NCI-H1694 (cell line): ENCODE measurements at regions not wholly inside any gene's neighbourhood (a gene's known extent, or its start where the extent isn't known, plus 50 kb on each side); places are given as distances from the start of the nearest gene placed in this dataset.
"Not testable (repeated sequence)": the region's sequence is repeated elsewhere in the genome, so short reads cannot be mapped to it uniquely, and the experiment has no call there.

Experiments
- DNase-seq: peaks from one replicate; lab custom pipeline; 2025; lab: John Stamatoyannopoulos, UW

DNA sequence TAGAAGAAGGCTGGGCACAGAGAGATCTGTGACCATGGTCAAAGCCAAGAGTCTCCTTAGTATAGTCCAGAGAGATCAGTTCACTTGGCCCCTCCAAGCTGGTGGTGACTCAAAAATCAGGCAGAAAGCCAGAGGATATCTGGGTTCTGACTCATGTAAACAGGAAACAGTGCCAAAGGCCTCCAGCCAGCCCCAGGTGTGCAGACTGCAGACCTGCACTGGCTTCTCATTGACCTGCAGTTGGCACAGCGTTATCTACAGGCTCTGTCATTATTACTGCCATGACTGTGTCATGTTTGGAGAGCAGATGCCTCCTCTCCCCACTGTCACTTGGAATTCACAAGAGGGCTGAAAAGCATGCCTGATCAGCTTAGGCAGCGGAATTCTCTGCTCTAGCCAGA is 295.7 kb upstream of the PRKD1 start:
- peak; percentile 23 for DNase-seq

DNA sequence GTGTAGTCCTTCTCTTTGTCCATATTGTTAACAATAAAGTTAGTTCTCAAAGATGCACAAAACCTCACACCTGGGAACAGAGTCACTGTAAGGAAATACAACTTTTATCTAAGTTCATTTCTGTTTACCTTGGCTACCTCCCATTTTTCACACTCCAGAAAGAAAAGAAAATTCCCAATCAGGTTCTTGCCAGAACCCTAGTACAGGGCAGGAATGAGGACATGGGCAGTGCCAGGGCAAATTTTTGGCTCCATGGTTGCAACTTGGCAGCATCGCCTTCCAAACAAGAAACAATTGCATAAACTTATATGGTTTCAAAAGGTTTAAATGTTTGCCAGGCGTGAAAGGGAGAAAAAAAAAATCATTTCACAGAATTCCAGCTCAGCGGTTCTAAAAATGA is 296.3 kb upstream of the PRKD1 start:
- DNase-seq, result no peak

DNA sequence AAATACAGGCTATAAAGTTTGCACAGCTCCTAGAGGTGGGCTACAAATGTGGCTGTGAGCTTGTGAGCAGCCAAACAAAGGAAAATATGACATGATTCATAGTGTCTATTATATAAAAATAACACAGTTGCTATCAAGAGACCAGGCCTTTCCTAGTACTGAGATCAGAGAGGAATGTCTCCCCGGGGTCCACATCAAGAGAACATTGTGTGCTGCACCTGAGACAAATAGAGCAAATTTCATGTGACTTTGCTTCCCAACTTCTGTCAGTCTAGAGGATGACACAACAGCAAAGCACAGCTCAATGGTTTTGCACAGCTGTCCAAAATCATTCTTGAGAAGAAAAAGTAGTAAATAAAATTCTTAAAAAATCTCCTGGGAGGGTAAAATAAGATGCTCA is 297.5 kb upstream of the PRKD1 start:
- no peak for DNase-seq

DNA sequence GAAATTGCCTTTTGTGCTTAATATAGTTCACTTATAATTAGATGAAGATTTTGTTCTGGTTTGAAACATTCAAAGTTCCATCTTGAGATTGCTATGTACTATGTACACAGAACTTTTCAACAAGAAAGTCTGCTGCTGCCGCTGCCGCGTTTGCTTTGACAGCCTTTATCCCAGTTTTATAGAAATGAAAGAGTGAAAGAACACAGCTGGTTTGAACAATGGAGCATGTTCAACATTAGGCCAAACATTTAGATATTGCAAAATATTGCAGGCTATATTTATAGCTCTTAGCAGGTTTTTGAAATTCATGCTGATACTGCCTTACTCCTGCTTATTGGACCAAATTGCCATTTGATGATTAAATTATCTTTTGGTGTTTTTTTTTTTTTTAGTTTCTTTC is 299.8 kb upstream of the PRKD1 start:
- DNase-seq, result no peak

DNA sequence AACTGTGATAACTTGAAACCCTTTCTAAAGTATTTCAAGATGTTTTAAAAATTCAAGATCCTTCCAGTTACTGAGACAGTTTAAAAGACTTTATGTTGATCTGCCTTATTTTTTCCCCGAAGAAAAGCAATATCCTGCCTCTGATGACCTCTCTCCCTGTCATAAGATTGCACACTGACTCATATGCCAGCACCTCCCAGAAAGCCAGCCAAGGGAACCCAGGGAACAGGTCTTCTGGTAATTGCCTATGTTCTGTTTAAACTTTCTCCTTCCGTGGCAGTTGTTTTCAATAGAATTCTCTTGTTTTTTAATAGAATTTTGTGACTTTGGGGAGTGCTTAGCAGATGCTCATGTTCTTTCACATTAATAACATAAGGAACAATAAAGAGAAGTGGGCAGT is 300.2 kb upstream of the PRKD1 start:
- DNase-seq, result no peak

DNA sequence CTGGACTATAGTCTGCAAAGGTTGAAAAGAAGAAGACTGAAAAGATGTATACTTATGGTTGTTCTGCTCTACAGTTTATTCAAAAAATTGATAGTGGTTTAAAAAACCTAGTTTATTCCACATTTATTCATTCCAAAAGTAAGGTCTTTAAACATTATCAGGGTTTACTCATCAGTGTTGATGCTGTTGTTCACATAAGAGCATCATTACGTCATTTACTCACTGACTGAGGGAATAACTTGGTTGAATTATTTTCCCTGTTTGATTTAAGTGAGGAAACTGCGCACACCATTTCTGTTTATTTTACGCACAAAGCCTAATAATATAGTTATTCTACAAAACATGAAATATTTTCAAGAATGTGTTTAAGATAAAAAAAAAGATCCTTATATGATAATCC is 303.1 kb upstream of the PRKD1 start:
- no peak for DNase-seq

DNA sequence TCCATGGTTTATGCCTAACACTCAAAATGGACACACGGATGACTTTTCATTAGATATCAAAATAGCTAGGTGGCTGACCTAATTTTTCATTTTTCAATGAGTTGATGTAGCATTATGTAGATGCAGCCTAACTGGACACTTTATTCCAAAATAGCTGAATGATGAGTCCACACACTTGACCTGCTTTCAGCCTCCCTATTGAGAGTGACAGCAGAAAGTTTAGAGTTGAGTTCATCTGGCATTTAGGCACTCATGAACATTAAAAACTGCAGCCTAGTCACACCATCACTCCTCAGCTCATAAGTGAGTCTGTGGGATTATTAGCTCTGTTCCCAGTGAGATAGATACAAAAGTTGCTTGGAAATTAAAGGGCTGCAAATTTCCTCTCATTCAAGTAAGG is 307.3 kb upstream of the PRKD1 start:
- DNase-seq, result no peak

DNA sequence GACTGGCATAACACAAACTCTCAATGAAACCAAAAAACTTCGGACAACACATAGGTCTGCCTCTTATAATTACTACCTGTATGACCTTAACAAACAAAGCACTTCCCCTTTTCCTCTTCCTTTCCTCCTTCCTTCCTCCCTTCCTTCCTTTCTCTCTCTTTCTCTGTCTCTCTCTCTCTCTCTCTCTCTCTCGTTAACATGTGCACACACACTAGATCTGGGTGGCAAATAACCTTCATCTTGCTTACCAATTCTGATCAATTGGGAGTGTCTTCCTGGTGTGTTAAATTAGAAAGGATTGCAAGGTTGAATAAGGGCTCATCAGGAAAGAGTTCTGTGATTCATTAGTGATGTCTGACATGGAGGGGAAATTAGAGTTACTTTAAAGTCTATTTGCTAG is 307.8 kb upstream of the PRKD1 start:
- DNase-seq, result no peak

DNA sequence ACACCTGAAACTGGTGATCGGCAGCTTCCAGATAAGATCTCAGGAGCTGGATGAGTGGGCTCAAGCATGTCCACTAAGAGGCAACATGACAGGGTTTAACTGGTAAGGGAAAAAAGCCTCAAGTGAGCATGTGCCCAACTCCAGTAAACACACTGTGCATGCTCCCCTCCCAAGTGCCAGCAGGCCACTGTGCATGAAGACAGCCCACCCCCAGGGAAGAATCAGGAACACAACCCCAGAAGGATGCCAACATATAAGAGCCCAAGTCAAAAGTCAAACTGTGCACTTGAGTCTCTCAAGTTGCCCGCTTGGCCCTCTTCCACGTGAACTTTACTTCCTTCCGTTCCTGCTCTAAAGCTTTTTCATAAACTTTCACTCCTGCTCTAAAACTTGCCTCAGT is 311.3 kb upstream of the PRKD1 start:
- no peak for DNase-seq

DNA sequence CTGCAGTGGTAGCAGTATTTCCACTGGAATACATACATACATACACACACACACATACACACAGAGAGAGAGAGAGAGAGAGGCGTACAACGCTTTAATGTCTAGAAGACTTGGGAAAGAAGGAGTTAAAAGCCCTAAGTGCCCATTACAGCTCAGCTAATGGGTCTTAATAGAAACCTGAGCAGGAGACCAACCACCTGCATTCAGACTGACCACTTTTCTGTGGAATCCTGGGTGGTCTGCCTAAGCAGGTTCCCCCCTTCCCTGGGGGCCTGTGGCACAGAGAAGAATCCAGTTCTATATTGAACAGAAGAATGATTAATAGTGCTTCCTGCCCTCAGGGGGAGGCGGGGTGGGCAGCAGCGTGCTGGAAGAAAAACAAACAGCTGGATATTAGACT is 312.4 kb upstream of the PRKD1 start:
- no peak for DNase-seq

DNA sequence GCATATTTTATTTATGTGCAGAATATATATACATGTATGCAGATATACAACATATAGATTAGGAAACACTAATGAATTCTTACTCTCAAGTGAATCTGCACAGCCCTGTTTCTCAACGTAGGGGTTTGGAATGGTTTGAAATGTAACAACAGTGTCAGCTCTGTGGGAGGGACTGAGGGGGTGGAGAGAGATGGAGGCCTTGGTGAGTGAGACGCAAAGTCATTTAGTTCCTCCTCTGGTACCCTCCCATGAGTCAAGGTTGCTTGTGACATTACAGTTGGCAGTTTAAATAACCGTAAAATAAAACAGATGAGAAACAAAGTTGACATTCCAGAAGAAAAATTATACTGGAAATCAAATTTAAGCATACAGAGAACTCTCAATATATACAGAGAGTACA is 313.0 kb upstream of the PRKD1 start:
- no peak for DNase-seq

DNA sequence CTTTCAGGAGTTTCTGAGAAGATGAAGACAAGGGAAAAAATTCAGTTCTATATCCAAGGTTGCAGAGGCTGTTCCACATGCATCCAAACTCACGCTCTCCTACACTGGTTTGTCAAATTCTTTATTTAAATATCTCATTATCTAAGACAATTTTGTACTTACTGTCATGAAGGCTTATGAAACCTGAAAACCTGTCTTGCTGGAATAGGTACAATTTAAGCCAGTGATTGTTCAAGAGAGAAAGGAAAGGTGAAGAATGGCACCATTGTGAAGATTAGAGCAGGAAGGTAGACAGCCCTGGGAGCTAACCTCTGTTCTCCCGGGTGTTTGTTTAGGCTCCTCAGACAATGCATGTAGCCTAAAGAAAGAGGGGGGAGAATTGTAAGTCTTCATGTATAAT is 315.1 kb upstream of the PRKD1 start:
- no peak for DNase-seq

DNA sequence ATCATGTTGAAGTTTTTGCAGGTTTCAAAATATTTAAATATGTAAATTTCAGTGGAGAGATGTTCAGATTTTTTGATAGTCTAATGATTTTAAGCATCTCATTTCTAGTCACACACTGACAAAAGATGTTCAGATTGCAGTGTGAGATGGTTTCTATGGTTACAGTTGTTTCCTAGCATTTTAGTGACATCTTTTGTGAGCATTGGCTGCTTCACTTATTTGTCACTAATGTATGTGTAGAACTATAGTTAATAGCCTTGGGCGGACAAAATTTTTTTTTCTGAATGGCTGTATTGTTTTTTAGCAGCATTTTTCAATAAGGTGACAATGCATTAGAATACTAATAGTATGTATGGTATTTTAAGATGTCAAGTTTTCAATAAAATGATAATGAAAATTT is 315.6 kb upstream of the PRKD1 start:
- DNase-seq, result no peak

DNA sequence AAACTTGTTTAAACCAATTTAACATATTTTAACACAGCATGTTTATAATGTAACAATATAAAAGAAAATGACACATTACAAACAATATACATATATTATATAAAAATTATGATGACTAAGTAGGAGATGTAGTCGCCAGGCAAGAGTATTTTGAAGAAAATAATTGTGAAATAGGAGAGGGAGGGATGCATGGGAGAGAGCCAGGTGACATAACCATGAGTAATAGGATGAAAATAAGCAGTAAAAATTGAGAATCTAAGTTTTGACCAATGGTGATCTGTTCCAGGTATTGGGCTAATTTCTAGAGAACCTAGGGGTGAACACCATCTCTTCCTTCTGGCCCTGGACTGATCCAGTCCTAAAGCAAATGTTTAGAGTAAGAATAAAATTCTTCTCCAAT is 315.2 kb upstream of the G2E3 start:
- DNase-seq, result no peak

DNA sequence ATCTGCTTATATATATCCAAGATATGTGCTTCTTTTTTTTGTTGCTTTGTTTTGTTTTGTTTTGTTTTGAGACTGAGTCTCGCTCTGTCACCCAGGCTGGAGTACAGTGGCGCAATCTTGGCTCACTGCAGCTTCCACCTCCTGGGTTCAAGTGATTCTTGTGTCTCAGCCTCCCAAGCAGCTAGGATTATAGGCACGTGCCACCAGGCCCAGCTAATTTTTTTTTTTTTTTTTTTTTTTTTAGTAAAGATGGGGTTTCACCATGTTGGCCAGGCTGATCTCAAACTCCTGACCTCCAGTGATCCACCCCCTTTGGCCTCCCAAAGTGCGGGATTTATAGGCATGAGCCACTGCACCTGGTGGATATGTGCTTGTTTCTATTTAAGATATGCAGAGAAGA is 314.6 kb upstream of the G2E3 start:
- DNase-seq, result not testable (repeated sequence)

DNA sequence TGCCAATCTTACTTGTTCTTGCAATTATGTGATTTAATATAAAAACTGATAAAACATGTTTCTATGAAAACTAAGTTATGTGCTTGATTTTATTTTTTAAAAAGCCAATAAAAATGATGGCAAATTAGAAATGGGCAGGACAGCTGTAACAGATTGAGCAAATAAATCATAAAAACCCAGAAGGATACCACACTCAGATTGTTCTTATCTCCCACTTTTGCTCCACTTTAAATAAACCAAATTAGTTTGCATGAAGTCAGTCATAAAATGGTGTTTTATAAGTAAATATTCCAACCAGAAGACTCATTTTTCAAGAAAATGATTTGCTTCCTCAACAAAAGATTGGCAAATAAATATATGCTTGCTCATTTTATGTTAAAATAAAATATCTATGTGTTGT is 307.9 kb upstream of the G2E3 start:
- no peak for DNase-seq

DNA sequence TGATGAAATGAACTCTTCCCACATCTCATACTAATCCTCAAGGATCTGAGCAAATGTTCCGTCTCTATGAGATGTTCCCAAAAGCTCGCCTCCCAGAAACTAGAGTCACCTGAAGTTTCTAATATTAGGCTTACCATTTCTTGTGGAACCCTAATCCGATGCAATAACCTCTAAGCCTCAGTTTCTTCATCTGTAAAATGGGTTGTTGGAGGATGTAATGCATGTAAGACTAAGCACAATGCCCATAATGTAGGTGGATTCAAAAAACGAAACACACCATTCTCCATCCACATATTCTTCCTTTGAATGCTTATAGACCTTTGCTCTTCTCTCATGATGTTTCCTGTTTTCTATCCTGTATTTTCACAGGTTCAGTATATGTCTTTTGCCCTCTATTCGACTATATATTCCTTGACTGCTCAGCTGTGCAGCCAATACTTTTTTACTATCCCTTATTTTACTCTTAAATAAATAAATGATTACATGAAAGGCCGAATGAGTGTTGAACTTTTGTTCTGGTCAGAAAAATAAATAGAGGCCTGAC is 307.3 kb upstream of the G2E3 start:
- DNase-seq, result no peak

DNA sequence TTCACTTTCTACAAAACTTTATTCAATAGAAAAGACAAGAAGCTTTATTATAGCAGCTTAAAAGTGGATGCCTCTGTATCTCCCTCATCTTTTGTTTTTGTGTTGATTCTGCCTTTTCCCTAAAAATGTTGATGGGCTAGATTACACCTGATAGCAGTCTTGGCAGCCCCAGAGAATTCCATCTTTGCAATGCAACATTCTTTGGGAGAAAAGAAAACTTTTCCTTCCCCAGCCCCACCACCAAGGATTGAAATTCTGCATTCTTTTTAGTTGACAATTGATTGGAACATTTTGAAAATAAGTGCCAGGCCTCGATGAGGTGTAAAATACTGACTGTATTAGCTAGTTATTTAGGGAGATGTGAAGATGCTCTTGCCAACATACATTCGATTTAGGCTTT is 306.8 kb upstream of the G2E3 start:
- DNase-seq, result no peak

DNA sequence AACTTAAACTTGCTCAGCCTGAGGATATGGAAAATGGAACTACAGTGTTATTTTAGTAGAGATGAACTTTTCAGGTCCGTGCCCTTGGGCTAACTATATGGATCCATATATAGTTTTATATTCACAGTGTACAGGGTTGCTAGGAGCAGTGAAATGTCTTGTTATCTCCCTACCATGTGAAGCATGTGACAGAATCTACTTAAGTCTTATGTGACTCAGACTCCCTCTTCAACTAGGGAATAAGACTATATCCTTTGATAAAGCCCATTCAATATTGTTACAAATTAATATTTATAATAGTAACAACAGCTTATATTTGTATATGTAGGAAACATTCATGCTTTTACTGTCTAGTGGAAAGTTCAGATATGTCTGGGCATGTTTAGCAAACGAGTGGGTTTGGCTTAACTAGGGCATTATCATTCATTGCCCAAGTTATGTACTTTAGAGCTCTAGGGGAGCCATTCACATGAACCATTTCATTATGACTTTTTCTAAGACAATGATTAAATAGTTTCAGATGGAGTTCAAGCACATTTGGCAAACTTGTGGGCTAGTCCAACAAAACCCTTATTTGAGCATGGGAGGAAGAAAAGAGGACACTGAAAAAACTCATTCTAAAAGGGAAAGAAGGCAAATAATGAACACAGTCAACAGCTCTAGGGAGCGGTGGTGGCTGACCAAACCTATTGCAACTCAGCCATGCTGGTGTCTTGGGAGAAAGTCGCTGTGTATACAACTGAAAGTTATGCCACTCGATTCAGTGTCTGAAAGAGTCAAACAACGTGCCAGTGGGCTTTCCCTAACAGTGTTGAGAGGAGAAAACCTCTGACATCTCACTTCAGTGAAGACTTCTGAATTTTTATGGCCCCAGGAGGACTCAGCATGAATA is 305.9 kb upstream of the G2E3 start:
- DNase-seq, result no peak

DNA sequence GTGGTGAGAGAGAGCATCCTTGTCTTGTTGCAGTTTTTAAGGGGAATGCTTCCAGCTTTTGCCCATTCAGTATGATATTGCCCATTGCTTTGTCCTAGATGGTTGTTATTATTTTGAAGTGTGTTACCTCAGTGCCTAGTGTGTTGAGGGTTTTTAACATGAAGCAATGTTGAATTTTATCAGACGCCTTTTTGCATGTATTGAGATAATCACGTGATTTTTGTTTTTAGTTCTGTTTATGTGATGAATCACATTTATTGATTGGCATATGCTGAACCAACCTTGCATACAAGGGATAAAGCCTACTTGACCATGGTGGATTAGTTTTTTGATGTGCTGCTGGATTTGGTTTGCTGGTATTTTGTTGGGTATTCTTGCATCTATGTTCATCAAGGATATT is 302.3 kb upstream of the G2E3 start:
- DNase-seq, result no peak

DNA sequence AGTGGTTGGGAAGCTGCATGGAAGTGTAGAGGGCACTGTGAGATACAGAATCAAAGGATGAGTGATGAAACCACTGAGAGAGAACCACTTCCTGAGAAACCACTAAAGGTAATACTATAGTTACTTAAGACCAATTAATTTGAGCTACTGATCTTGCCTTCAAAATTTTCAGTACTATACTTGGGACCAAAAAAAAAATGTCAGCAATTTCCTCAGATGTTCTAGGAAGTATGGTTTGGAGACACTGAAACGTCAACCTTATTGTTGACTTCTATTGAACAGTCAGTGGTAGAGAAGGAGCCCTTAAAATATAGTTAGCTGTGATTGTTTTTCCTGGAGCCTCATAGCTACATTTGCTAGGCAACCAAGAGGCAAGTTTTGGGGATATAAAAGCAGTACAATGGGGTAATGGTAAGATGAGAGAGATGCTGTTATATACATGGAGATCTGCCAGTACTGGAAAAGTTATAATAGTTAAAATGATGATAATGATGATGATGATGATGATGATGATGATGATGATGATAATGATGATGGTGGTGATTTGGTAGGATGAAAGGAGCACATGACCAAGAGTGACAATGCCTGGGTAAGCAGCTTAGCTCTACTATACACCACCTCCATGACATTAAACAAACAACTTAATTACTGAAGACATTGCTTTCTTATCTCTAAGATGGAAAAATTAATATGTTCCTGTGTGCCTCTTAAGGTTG is 300.9 kb upstream of the G2E3 start:
- DNase-seq, result no peak

DNA sequence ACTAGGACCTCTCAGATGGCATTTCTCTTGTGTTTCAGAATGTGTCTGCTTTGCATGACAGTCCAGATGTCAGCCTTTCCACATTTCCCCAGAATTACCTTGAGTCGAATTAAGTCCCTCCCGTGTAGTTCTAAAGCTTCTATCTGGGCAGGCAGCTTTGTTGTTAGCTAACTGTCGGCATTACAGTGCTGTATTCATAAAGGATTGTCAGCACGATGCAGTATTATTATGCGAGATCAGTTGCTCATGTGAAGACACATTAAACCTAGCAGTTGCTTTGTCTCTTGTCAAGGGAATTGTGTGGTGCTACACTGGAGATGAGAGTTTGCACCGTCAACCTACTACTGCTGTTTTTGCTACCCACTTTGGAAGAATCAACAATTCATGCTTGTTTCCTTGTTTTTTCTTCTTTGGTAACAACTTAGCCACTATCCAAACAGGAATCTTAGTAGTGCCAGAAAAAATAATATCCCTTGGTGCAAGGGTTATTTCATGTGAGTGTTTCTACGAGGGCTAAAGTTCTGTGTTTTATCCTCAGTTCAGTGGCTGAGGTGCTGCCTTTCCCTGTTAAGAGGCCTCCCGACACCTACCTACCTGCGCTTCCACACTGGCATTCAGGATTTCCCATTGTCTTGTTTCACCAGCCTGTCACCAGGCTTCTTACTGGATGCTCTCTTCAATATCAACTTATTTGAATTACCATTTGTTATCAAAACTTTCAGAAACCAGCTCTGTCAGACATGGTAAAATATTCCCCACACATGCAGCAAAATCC is 297.9 kb upstream of the G2E3 start:
- no peak for DNase-seq

DNA sequence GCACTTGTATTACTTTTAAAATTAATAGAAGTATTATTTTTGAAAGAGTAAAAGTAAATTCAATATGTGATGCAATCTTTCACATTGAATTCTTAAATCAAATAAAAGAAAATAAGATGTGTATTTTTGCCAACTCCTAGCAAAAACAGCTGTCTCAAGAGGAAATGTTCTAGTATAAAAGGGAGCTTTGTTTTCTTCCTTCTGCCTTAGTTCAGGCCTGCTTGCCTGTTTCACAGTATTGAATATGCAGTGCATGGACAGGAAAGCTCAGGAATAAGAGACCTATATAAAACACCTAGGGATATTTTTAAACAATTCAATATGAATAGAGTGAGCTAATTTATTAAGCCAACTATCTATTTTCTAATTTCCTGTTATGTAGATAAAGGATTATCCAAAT is 294.8 kb upstream of the G2E3 start:
- no peak for DNase-seq
